Gastrocnemius medialis (tissue), 4 donors: ENCODE measurements at regions not wholly inside any gene's neighbourhood (a gene's known extent, or its start where the extent isn't known, plus 50 kb on each side); places are given as distances from the start of the nearest gene placed in this dataset.
"Not testable (repeated sequence)": the region's sequence is repeated elsewhere in the genome, so short reads cannot be mapped to it uniquely, and the experiment has no call there.

ENCODE experiments used
- CTCF ChIP-seq, 5 experiments: fragments of 450-650 bp in 3 of 5; fragments of 200-600 bp in 2 of 5; sonication (generic) in 2 of 5; IDR thresholded peaks in 4 of 5; conservative IDR thresholded peaks in 1 of 5; 1 replicate in 4 of 5; 2 replicates in 1 of 5; pipeline ENCODE4 v1.5.1; 2016 to 2019; ENCODE audit warnings: antibody characterized with exemption in 5 of 5, mild to moderate bottlenecking in 3 of 5, moderate library complexity in 3 of 5
- POLR2A ChIP-seq, 2 donors: fragments of 450-650 bp; IDR thresholded peaks; one replicate each; pipeline ENCODE4 v1.6.1; 2017; ENCODE audit warnings: antibody characterized with exemption in 2 of 2, mild to moderate bottlenecking in 2 of 2, moderate library complexity in 2 of 2

- not testable (repeated sequence) for TF ChIP-seq CTCF (IDR thresholded peaks at IDR 0.05 in 4 of 5, conservative IDR thresholded peaks at IDR 0.05 in 1 of 5); POLR2A (IDR thresholded peaks at IDR 0.05)
Observed at GRCh38 chr11:127933961-127934360, 653.4 kb downstream of the ETS1 start.
